ENCODE measurements at regions not wholly inside any gene's neighbourhood (a gene's known extent, or its start where the extent isn't known, plus 50 kb on each side); places are given as distances from the start of the nearest gene placed in this dataset.

GRCh38 chr4:141575884-141576283, 60.5 kb upstream of the IL15 start:
- intact Hi-C loops (cut with DNase I; ENCODE audit: low total_unique reads), result no loop called here
- TF ChIP-seq CTCF (IDR thresholded peaks at IDR 0.05) (no peak), POLR2A (IDR thresholded peaks at IDR 0.05) (no peak)
- no peak for DNase-seq (ENCODE audit: low spot score in 2 of 2)
- no peak overlapping the region for H3K4me3 ChIP-seq (ENCODE audit: low read depth, poor library complexity, severe bottlenecking)
- WGBS, 2 donors, result 37 to 39% methylated on average over 4 of the region's 4 CpGs

GRCh38 chr4:141576585-141577110, 59.7 kb upstream of the IL15 start:
- WGBS, 2 donors, result 59 to 70% methylated on average over 8 of the region's 8 CpGs
- TF ChIP-seq CTCF (IDR thresholded peaks at IDR 0.05) (no peak), POLR2A (IDR thresholded peaks at IDR 0.05) (no peak)
- DNase-seq (ENCODE audit: low spot score in 2 of 2), result no peak
- intact Hi-C loops (cut with DNase I; ENCODE audit: low total_unique reads), result no loop called here
- no peak overlapping the region for H3K4me3 ChIP-seq (ENCODE audit: low read depth, poor library complexity, severe bottlenecking)

- intact Hi-C loops (cut with DNase I; ENCODE audit: low total_unique reads), result no loop called here
- DNase-seq (ENCODE audit: low spot score in 2 of 2), result no peak
- TF ChIP-seq CTCF (IDR thresholded peaks at IDR 0.05) (no peak), POLR2A (IDR thresholded peaks at IDR 0.05) (no peak)
- H3K4me3 ChIP-seq (ENCODE audit: low read depth, poor library complexity, severe bottlenecking), result no peak overlapping the region
Measured at GRCh38 chr4:141578451-141578850, 57.9 kb upstream of the IL15 start.

GRCh38 chr4:141580523-141580922, 55.9 kb upstream of the IL15 start:
- TF ChIP-seq CTCF (IDR thresholded peaks at IDR 0.05), result no peak
- TF ChIP-seq POLR2A (IDR thresholded peaks at IDR 0.05), result no peak
- no peak overlapping the region for H3K4me3 ChIP-seq (ENCODE audit: low read depth, poor library complexity, severe bottlenecking)
- intact Hi-C loops (cut with DNase I; ENCODE audit: low total_unique reads), result no loop called here

More at GRCh38 chr4:141580523-141580922, 55.9 kb upstream of the IL15 start:
- no peak for DNase-seq (ENCODE audit: low spot score in 2 of 2)
